AG04449 (cell line): ENCODE measurements at regions not wholly inside any gene's neighbourhood (a gene's known extent, or its start where the extent isn't known, plus 50 kb on each side); places are given as distances from the start of the nearest gene placed in this dataset.

Source experiments
- CTCF ChIA-PET: fragments of 350-600 bp; formaldehyde crosslinking; extraction: SDS; loops from one replicate; lab custom pipeline; 2021; ENCODE audit warnings: antibody characterized with exemption; lab: Yijun Ruan, JAX
- POLR2A ChIA-PET: fragments of 400-600, 350-600 bp; formaldehyde crosslinking; extraction: SDS; loops from one replicate; lab custom pipeline; 2020; ENCODE audit warnings: antibody characterized with exemption, inconsistent platforms; lab: Yijun Ruan, JAX
- DNase-seq: peaks from one replicate; pipeline ENCODE4 v3.0.0-alpha.2; 2010; ENCODE audit warnings: low read depth, low spot score
- H3K4me3 ChIP-seq: 2 replicates; pipeline ENCODE4 v1.5.1; 2011; ENCODE audit warnings: low read depth, mild to moderate bottlenecking, control low read depth, low read length
- CTCF ChIP-seq: IDR thresholded peaks from one replicate; pipeline ENCODE4 v1.5.1; 2011; ENCODE audit warnings: mild to moderate bottlenecking, moderate library complexity, low read length, control low read depth, inconsistent platforms; ENCODE audit not compliant: insufficient read depth; ENCODE audit errors: missing control alignments

- CTCF ChIA-PET = no interaction called here
- TF ChIP-seq CTCF = no peak
- POLR2A ChIA-PET = no interaction called here
- DNase-seq = no peak
- no peak overlapping the region for H3K4me3 ChIP-seq
Measured at GRCh38 chr12:124205405-124205804, 89.5 kb upstream of the RFLNA start.

DNA sequence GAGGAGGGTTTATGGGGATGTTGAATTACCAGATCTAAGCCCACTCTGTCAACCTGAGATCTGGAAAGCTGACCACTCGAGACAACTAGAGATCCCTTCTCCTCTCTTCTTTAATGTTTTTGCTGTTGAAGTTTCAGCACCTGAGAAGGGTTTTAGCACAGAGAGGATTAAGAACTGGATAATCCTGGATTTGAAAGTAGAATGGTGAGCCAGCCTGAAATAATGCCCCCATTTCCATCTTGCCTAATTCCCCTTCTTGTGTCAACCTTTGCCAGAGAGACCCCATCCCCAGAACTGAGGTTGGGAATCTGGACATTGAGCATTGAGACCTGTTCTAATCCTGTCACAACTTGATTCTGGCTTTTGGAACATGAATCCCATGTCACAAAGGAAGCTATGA is 87.8 kb upstream of the RFLNA start:
- TF ChIP-seq CTCF = no peak
- POLR2A ChIA-PET = no interaction called here
- H3K4me3 ChIP-seq = no peak overlapping the region
- no peak for DNase-seq
- CTCF ChIA-PET = no interaction called here

- no peak for DNase-seq
- ChIA-PET CTCF (no interaction called here), POLR2A (no interaction called here)
Measured at GRCh38 chr12:124207617-124208016, 87.3 kb upstream of the RFLNA start.

GRCh38 chr12:124208489-124208888 is 86.4 kb upstream of the RFLNA start:
- CTCF ChIA-PET = interaction anchor here (1.2 kb wide), 1 partner anchor 12 kb away, joined by 3 read pairs; no protein-coding TSS in a partner anchor
- no peak for TF ChIP-seq CTCF
- DNase-seq = no peak
- no peak overlapping the region for H3K4me3 ChIP-seq
- POLR2A ChIA-PET = no interaction called here

More at GRCh38 chr12:124207617-124208016, 87.3 kb upstream of the RFLNA start:
- no peak for TF ChIP-seq CTCF
- H3K4me3 ChIP-seq = no peak overlapping the region

DNA sequence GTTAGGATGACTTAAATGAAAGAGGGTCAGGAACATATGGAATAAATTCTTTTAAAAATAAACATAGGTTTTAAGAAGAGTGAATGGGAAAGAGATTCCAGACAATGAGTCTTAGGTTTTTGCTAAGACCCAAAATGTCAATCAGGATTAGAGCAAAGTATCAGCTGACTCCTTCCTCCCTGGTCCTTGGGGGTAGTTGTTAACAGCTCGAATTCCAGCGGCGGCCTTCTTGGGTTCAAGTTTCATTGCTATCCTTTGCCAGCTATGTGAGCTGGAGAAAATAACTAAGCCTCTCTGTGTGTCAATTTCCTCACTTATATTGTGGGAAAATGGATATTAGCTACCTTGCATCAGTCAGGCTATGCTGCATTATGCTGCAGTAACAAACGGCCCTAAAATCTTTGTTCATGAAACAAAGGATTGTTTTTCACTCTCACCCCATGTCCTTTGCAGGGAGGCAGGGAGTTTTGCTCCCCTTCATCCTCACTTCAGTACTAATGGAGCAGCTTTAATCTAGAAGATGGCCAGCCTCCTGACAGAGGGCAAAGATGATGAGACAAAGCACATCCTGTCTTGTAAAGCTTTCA is 83.8 kb upstream of the RFLNA start:
- TF ChIP-seq CTCF = no peak
- H3K4me3 ChIP-seq = no peak overlapping the region
- POLR2A ChIA-PET = no interaction called here
- no peak for DNase-seq
- CTCF ChIA-PET = interaction anchor here (0.9 kb wide), 1 partner anchor 157 kb away, joined by 3 read pairs; no protein-coding TSS in a partner anchor

- no peak overlapping the region for H3K4me3 ChIP-seq
- DNase-seq = no peak
- POLR2A ChIA-PET = no interaction called here
- CTCF ChIA-PET = interaction anchor here (0.9 kb wide), 1 partner anchor 158 kb away, joined by 3 read pairs; no protein-coding TSS in a partner anchor
- no peak for TF ChIP-seq CTCF
Measured at GRCh38 chr12:124211753-124212152, 83.1 kb upstream of the RFLNA start.
